H1 (cell line): ENCODE measurements at regions not wholly inside any gene's neighbourhood (a gene's known extent, or its start where the extent isn't known, plus 50 kb on each side); places are given as distances from the start of the nearest gene placed in this dataset.

Experiments used
- CTCF ChIA-PET: fragments of 300-600 bp; sonication (Branson Sonifier 250); formaldehyde crosslinking; loops from one replicate; lab custom pipeline; 2021; ENCODE audit not compliant: partially characterized antibody; lab: Charles Lee
- POLR2A ChIA-PET: fragments of 300-600 bp; sonication (Branson Sonifier 250); formaldehyde crosslinking; loops from one replicate; lab custom pipeline; 2021; ENCODE audit warnings: inconsistent platforms; ENCODE audit not compliant: partially characterized antibody; lab: Charles Lee
- DNase-seq, 2 experiments: peaks; one replicate each; pipeline versions ENCODE4 v3.0.0 to v3.0.0-alpha.2; 2010 to 2022; ENCODE audit warnings: low spot score in 2 of 2, low read depth in 1 of 2, mixed read lengths in 1 of 2
- FAIRE-seq: peaks from 2 replicates; lab custom pipeline; 2011; peaks lifted over from hg19 to GRCh38; lab: Jason Lieb, UNC
- H2AFZ ChIP-seq: 2 replicates; pipeline ENCODE4 v1.8.1; 2012; ENCODE audit warnings: low read length, inconsistent platforms
- H2AK5ac ChIP-seq: 2 replicates; pipeline ENCODE4 v1.6.1; 2013; ENCODE audit warnings: low read depth, low read length
- H2BK120ac ChIP-seq: replicated peaks from 2 replicates; pipeline ENCODE3; 2013; ENCODE audit warnings: low read depth, low read length, inconsistent platforms
- H2BK12ac ChIP-seq: 2 replicates; pipeline ENCODE4 v1.6.1; 2013; ENCODE audit warnings: low read depth, low read length
- H2BK15ac ChIP-seq: 2 replicates; pipeline ENCODE4 v1.6.1; 2013; ENCODE audit warnings: low read length
- H2BK20ac ChIP-seq: 2 replicates; pipeline ENCODE4 v1.6.1; 2013; ENCODE audit warnings: low read length
- H2BK5ac ChIP-seq: 2 replicates; pipeline ENCODE4 v1.6.1; 2013; ENCODE audit warnings: low read depth, low read length
- H3K14ac ChIP-seq: 2 replicates; pipeline ENCODE4 v1.6.1; 2013; ENCODE audit warnings: inconsistent platforms; ENCODE audit not compliant: insufficient read length
- H3K18ac ChIP-seq: 2 replicates; pipeline ENCODE4 v1.6.1; 2013; ENCODE audit warnings: low read length; ENCODE audit errors: extremely low read depth
- H3K23ac ChIP-seq: 2 replicates; pipeline ENCODE4 v1.6.1; 2013; ENCODE audit warnings: inconsistent platforms; ENCODE audit not compliant: insufficient read length
- H3K23me2 ChIP-seq: 2 replicates; pipeline ENCODE4 v1.6.1; 2013; ENCODE audit warnings: low read depth, low read length
- H3K27ac ChIP-seq: 2 replicates; pipeline ENCODE4 v1.6.1; 2011; ENCODE audit warnings: low read depth, low read length, inconsistent platforms
- H3K27me3 ChIP-seq, 4 experiments: replicated peaks in 1 of 4; 1 replicate in 1 of 4; 2 replicates in 3 of 4; pipeline versions ENCODE4 v1.6.1 to v1.8.1; 2011 to 2013; ENCODE audit warnings: low read length in 3 of 4, mild to moderate bottlenecking in 3 of 4, inconsistent platforms in 2 of 4, mixed read lengths in 2 of 4, moderate library complexity in 1 of 4; ENCODE audit not compliant: control insufficient read depth in 3 of 4, insufficient read depth in 3 of 4; ENCODE audit errors: extremely low read depth in 1 of 4
- H3K36me3 ChIP-seq, 4 experiments: 2 replicates each; pipeline versions ENCODE4 v1.6.1 to v1.8.1; 2011 to 2013; ENCODE audit warnings: mild to moderate bottlenecking in 4 of 4, low read length in 3 of 4, moderate library complexity in 2 of 4, control low read depth in 1 of 4, inconsistent platforms in 1 of 4; ENCODE audit not compliant: insufficient read depth in 4 of 4, control insufficient read depth in 2 of 4
- H3K4ac ChIP-seq: replicated peaks from 2 replicates; pipeline ENCODE3; 2013; ENCODE audit warnings: low read length, low read depth, mixed read lengths, inconsistent platforms; ENCODE audit not compliant: insufficient read length
- H3K4me1 ChIP-seq, 4 experiments: replicated peaks in 1 of 4; 1 replicate in 1 of 4; 2 replicates in 3 of 4; pipeline versions ENCODE4 v1.6.1 to v1.8.1; 2011 to 2013; ENCODE audit warnings: low read length in 3 of 4, inconsistent platforms in 2 of 4, mixed read lengths in 1 of 4; ENCODE audit not compliant: insufficient read depth in 4 of 4, control insufficient read depth in 3 of 4
- H3K4me2 ChIP-seq, 2 experiments: 2 replicates each; pipeline versions ENCODE4 v1.6.1 to v1.8.1; 2011 to 2013; ENCODE audit warnings: low read depth in 2 of 2, low read length in 2 of 2, control low read depth in 1 of 2, inconsistent platforms in 1 of 2, mild to moderate bottlenecking in 1 of 2; ENCODE audit not compliant: insufficient read depth in 1 of 2
- H3K4me3 ChIP-seq, 4 experiments: fragments of 200-600, 300-600 bp in 1 of 4; sonication (generic), shearing (Covaris generic), sonication (Bioruptor Twin) in 1 of 4; 2 replicates each; pipeline versions ENCODE4 v1.5.1 to v1.8.1; 2011 to 2016; ENCODE audit warnings: low read length in 4 of 4, low read depth in 3 of 4, control low read depth in 2 of 4, inconsistent platforms in 2 of 4, mild to moderate bottlenecking in 2 of 4, mixed read lengths in 1 of 4, moderate library complexity in 1 of 4; ENCODE audit not compliant: insufficient read depth in 2 of 4; ENCODE audit errors: extremely low read depth in 1 of 4
- H3K56ac ChIP-seq: replicated peaks from 2 replicates; pipeline ENCODE3; 2013; ENCODE audit warnings: low read depth, mild to moderate bottlenecking, mixed read lengths, low read length, inconsistent platforms; ENCODE audit not compliant: insufficient read length
- H3K79me1 ChIP-seq: 2 replicates; pipeline ENCODE4 v1.6.1; 2013; ENCODE audit warnings: low read depth, low read length, control low read depth
- H3K79me2 ChIP-seq, 2 experiments: 2 replicates each; pipeline versions ENCODE4 v1.6.1 to v1.8.1; 2012 to 2013; ENCODE audit warnings: low read length in 2 of 2, mild to moderate bottlenecking in 2 of 2, inconsistent platforms in 1 of 2; ENCODE audit not compliant: insufficient read depth in 2 of 2, control insufficient read depth in 1 of 2
- H3K9ac ChIP-seq, 4 experiments: replicated peaks in 1 of 4; 1 replicate in 1 of 4; 2 replicates in 3 of 4; pipeline versions ENCODE4 v1.6.1 to v1.8.1; 2011 to 2013; ENCODE audit warnings: low read depth in 3 of 4, low read length in 3 of 4, control low read depth in 2 of 4, mild to moderate bottlenecking in 2 of 4, moderate library complexity in 2 of 4, inconsistent platforms in 1 of 4; ENCODE audit errors: extremely low read depth in 1 of 4
- H3K9me3 ChIP-seq, 2 experiments: 2 replicates each; pipeline versions ENCODE4 v1.6.1 to v1.8.1; 2012 to 2013; ENCODE audit warnings: mild to moderate bottlenecking in 2 of 2, moderate library complexity in 2 of 2, control low read depth in 1 of 2, inconsistent platforms in 1 of 2, low read depth in 1 of 2, low read length in 1 of 2, mixed read lengths in 1 of 2; ENCODE audit not compliant: insufficient read depth in 2 of 2
- H4K20me1 ChIP-seq, 2 experiments: replicated peaks in 1 of 2; 2 replicates each; pipeline versions ENCODE3 to v1.8.1; 2011 to 2013; ENCODE audit warnings: inconsistent platforms in 2 of 2, low read length in 2 of 2, mild to moderate bottlenecking in 1 of 2; ENCODE audit not compliant: insufficient read depth in 2 of 2, control insufficient read depth in 1 of 2
- H4K5ac ChIP-seq: 2 replicates; pipeline ENCODE4 v1.6.1; 2013; ENCODE audit warnings: low read length, low read depth, mixed read lengths, inconsistent platforms; ENCODE audit not compliant: insufficient read length
- H4K8ac ChIP-seq: 2 replicates; pipeline ENCODE4 v1.8.0; 2013; ENCODE audit warnings: mild to moderate bottlenecking, moderate library complexity, low read length, inconsistent platforms; ENCODE audit not compliant: insufficient read depth; ENCODE audit errors: extremely low read depth
- H4K91ac ChIP-seq: replicated peaks from 2 replicates; pipeline ENCODE3; 2013; ENCODE audit warnings: low read length, mixed read lengths, inconsistent platforms; ENCODE audit not compliant: insufficient read length
- BRCA1 ChIP-seq: IDR thresholded peaks from 2 replicates; pipeline ENCODE4 v1.6.1; 2012; ENCODE audit warnings: low read depth, low read length, improper control_type of control experiment
- MAFK ChIP-seq: IDR thresholded peaks from 2 replicates; pipeline ENCODE4 v1.6.1; 2012; ENCODE audit warnings: low read depth, mild to moderate bottlenecking, improper control_type of control experiment, low read length
- NRF1 ChIP-seq: IDR thresholded peaks from 2 replicates; pipeline ENCODE4 v1.6.1; 2011; ENCODE audit warnings: mild to moderate bottlenecking, low read depth, low read length, improper control_type of control experiment
- RAD21 ChIP-seq, 2 experiments: IDR thresholded peaks in 1 of 2; conservative IDR thresholded peaks in 1 of 2; 2 replicates each; pipeline ENCODE4 v1.6.1; 2011; ENCODE audit warnings: low read depth in 2 of 2, low read length in 2 of 2, improper control_type of control experiment in 1 of 2, inconsistent platforms in 1 of 2, mild to moderate bottlenecking in 1 of 2, moderate library complexity in 1 of 2
- RXRA ChIP-seq: IDR thresholded peaks from 2 replicates; pipeline ENCODE4 v1.6.1; 2011; ENCODE audit warnings: low read depth, mild to moderate bottlenecking, low read length, moderate library complexity; ENCODE audit not compliant: insufficient read depth
- SUZ12 ChIP-seq: fragments of 200-600 bp; sonication (generic); IDR thresholded peaks from 2 replicates; pipeline ENCODE4 v1.6.1; 2012; ENCODE audit warnings: mild to moderate bottlenecking, inconsistent platforms, low read length, moderate library complexity, mixed read lengths
- WGBS, 2 experiments: shearing (Covaris generic) in 1 of 2; methylation state at CpG; one replicate each; pipeline versions ENCODE4 v1.1.6 to v1.1.7; 2013 to 2015; ENCODE audit warnings: low lambda C conversion rate in 2 of 2, mixed read lengths in 2 of 2, inconsistent platforms in 1 of 2, low coverage in 1 of 2, missing lambda C conversion rate in 1 of 2; ENCODE audit not compliant: insufficient replicate concordance in 2 of 2, insufficient coverage in 1 of 2, insufficient read length in 1 of 2; ENCODE audit errors: extremely low coverage in 1 of 2, missing lambda C conversion rate in 1 of 2; 5-methylcytosine and 5-hydroxymethylcytosine counted together

DNA sequence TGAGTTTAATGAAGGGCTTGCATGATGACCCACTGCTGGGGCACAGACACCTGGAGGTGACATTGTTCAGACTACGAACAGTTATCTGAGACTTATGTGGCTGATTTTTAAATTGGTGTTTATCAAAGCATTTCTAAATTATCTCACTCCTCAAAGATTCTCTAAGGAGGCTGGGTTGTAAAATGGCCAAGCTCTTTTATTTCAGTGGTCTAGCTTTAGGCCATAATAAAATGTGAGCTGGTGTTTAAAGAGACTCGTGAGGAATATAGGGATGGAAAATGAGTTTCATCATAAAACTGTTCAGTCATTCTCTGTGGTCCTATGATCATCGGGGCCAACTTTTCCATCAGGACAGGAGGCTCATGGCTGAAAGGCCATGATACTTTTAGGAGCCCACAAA, 93.4 kb downstream of the SPP2 start:
- Histone ChIP-seq H3K4me3 (no peak overlapping the region), H3K79me2 (no peaks in the 10 kb centered on the region), H3K14ac (no peak overlapping the region), H3K27ac (no peak overlapping the region), H3K9me3 (no peaks in the 10 kb centered on the region), H2BK120ac (no peak overlapping the region), H3K4me1 (no peaks in the 10 kb centered on the region), H2BK20ac (no peak overlapping the region), H3K9ac (no peak overlapping the region), H2AFZ (no peak overlapping the region), H3K27me3 (no peaks in the 10 kb centered on the region), H2AK5ac (no peak overlapping the region), H2BK5ac (no peak overlapping the region), H4K91ac (no peak overlapping the region), H3K4me2 (no peak overlapping the region), H3K4ac (no peak overlapping the region), H3K23ac (no peak overlapping the region), H4K20me1 (no peaks in the 10 kb centered on the region), H3K36me3 (no peaks in the 10 kb centered on the region), H3K23me2 (no peaks in the 10 kb centered on the region), H2BK12ac (no peak overlapping the region), H4K8ac (no peak overlapping the region), H2BK15ac (no peak overlapping the region), H3K18ac (no peak overlapping the region), H3K56ac (no peak overlapping the region), H4K5ac (no peak overlapping the region), H3K79me1 (no peaks in the 10 kb centered on the region)
- POLR2A ChIA-PET: no interaction called here
- TF ChIP-seq SUZ12 (no peak), RXRA (no peak), MAFK (no peak), NRF1 (no peak), RAD21 (IDR thresholded peaks at IDR 0.05 in 1 of 2, conservative IDR thresholded peaks at IDR 0.05 in 1 of 2; ENCODE audit: low read depth in 2 of 2, low read length in 2 of 2) (no peak), BRCA1 (no peak)
- CTCF ChIA-PET: no interaction called here
- 92% methylated on average over 3 of the region's 3 CpGs; no CpG with 5 or more reads in 1 of the 2 experiments for WGBS, 2 experiments
- FAIRE-seq (no peak), DNase-seq (no peak)
